ENCODE measurements at regions not wholly inside any gene's neighbourhood (a gene's known extent, or its start where the extent isn't known, plus 50 kb on each side); places are given as distances from the start of the nearest gene placed in this dataset.

DNA sequence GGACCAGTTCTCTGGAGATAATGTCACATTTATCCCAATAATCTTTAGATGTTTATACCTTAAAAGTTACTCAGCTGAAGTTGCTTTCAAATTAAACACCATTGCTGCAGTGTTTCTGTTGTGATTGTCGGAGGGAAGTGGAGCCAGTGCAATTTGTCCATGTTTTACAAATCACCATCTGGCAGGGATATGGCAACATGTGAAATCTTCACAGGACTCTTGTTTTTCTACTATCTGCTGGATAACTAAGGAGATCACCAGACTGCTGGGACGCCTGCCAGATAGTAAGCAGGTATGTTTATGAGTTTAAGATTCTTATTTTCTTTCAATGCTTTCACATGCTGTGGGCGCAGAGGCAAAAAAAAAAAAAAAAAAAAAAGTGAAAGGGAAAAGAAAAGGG is 100.3 kb upstream of the SOX5 start:
- TF ChIP-seq, protein P1, sequence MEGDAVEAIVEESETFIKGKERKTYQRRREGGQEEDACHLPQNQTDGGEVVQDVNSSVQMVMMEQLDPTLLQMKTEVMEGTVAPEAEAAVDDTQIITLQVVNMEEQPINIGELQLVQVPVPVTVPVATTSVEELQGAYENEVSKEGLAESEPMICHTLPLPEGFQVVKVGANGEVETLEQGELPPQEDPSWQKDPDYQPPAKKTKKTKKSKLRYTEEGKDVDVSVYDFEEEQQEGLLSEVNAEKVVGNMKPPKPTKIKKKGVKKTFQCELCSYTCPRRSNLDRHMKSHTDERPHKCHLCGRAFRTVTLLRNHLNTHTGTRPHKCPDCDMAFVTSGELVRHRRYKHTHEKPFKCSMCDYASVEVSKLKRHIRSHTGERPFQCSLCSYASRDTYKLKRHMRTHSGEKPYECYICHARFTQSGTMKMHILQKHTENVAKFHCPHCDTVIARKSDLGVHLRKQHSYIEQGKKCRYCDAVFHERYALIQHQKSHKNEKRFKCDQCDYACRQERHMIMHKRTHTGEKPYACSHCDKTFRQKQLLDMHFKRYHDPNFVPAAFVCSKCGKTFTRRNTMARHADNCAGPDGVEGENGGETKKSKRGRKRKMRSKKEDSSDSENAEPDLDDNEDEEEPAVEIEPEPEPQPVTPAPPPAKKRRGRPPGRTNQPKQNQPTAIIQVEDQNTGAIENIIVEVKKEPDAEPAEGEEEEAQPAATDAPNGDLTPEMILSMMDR (IDR thresholded peaks at IDR 0.05; ENCODE audit: poor library complexity): no peak
- TF ChIP-seq EZH2phosphoT487 (IDR thresholded peaks at IDR 0.05; ENCODE audit: low read depth, severe bottlenecking, unreplicated experiment) (no peak), EZH2 (IDR thresholded peaks at IDR 0.05; ENCODE audit: borderline replicate concordance) (no peak)
